ENCODE measurements at regions not wholly inside any gene's neighbourhood (a gene's known extent, or its start where the extent isn't known, plus 50 kb on each side); places are given as distances from the start of the nearest gene placed in this dataset.

- TF ChIP-seq ZNF274 (IDR thresholded peaks at IDR 0.05; ENCODE audit: low read depth, low read length) (no peak), YY1 (IDR thresholded peaks at IDR 0.05; ENCODE audit: insufficient read depth, insufficient read length) (no peak)
Measured at GRCh38 chr9:12538842-12539579, 154.2 kb upstream of the TYRP1 start.
